H9 (cell line): ENCODE measurements at regions not wholly inside any gene's neighbourhood (a gene's known extent, or its start where the extent isn't known, plus 50 kb on each side); places are given as distances from the start of the nearest gene placed in this dataset.
"Not testable (repeated sequence)": the region's sequence is repeated elsewhere in the genome, so short reads cannot be mapped to it uniquely, and the experiment has no call there.

Experiments
- DNase-seq: peaks from one replicate; pipeline ENCODE4 v3.0.0-alpha.2; 2017
- H2AFZ ChIP-seq: one replicate; pipeline ENCODE4 v1.6.1; 2013; ENCODE audit warnings: mild to moderate bottlenecking, low read length, control low read depth, moderate library complexity
- H2AK5ac ChIP-seq: 2 replicates; pipeline ENCODE4 v1.6.1; 2013; ENCODE audit warnings: low read length, control low read depth, mixed read lengths; ENCODE audit not compliant: insufficient read length
- H2BK120ac ChIP-seq: one replicate; pipeline ENCODE4 v1.6.1; 2013; ENCODE audit warnings: low read depth, mild to moderate bottlenecking, low read length, control low read depth, inconsistent platforms; ENCODE audit not compliant: poor library complexity, severe bottlenecking
- H2BK12ac ChIP-seq: 2 replicates; pipeline ENCODE4 v1.6.1; 2013; ENCODE audit warnings: low read length, control low read depth, mixed read lengths, low read depth; ENCODE audit not compliant: insufficient read length
- H2BK15ac ChIP-seq: 2 replicates; pipeline ENCODE4 v1.6.1; 2013; ENCODE audit warnings: low read depth, low read length, control low read depth
- H2BK20ac ChIP-seq: one replicate; pipeline ENCODE4 v1.6.1; 2013; ENCODE audit warnings: low read depth, mild to moderate bottlenecking, low read length, control low read depth, inconsistent platforms; ENCODE audit not compliant: poor library complexity, severe bottlenecking
- H2BK5ac ChIP-seq: 2 replicates; pipeline ENCODE4 v1.6.1; 2013; ENCODE audit warnings: low read length, control low read depth, mixed read lengths; ENCODE audit not compliant: insufficient read length
- H3K14ac ChIP-seq: 2 replicates; pipeline ENCODE4 v1.6.1; 2013; ENCODE audit warnings: low read length, control low read depth; ENCODE audit not compliant: insufficient read depth
- H3K18ac ChIP-seq: 2 replicates; pipeline ENCODE4 v1.6.1; 2013; ENCODE audit warnings: low read depth, mild to moderate bottlenecking, mixed read lengths, low read length, control low read depth; ENCODE audit not compliant: insufficient read length
- H3K23ac ChIP-seq: 2 replicates; pipeline ENCODE4 v1.6.1; 2013; ENCODE audit warnings: low read length, control low read depth, mixed read lengths, low read depth; ENCODE audit not compliant: insufficient read length
- H3K23me2 ChIP-seq: 2 replicates; pipeline ENCODE4 v1.6.1; 2013; ENCODE audit warnings: low read depth, mild to moderate bottlenecking, mixed read lengths, low read length, control low read depth; ENCODE audit not compliant: insufficient read length, poor library complexity, severe bottlenecking
- H3K27ac ChIP-seq: 2 replicates; pipeline ENCODE4 v1.5.1; 2013; ENCODE audit warnings: low read length, control low read depth, mixed read lengths, low read depth; ENCODE audit not compliant: insufficient read length
- H3K27me3 ChIP-seq: 2 replicates; pipeline ENCODE4 v1.6.1; 2013; ENCODE audit warnings: low read length, control low read depth, inconsistent platforms; ENCODE audit not compliant: insufficient read depth
- H3K4ac ChIP-seq: 2 replicates; pipeline ENCODE4 v1.6.1; 2013; ENCODE audit warnings: low read depth, mild to moderate bottlenecking, control low read depth, inconsistent platforms, low read length, moderate library complexity
- H3K4me1 ChIP-seq: 2 replicates; pipeline ENCODE4 v1.6.1; 2013; ENCODE audit warnings: low read length, control low read depth, inconsistent platforms; ENCODE audit not compliant: insufficient read depth
- H3K4me2 ChIP-seq: 2 replicates; pipeline ENCODE4 v1.6.1; 2013; ENCODE audit warnings: low read length, control low read depth, mixed read lengths; ENCODE audit not compliant: insufficient read length, insufficient read depth
- H3K56ac ChIP-seq: 2 replicates; pipeline ENCODE4 v1.6.1; 2013; ENCODE audit warnings: low read depth, mild to moderate bottlenecking, mixed read lengths, low read length, control low read depth; ENCODE audit not compliant: insufficient read length
- H3K79me1 ChIP-seq: 2 replicates; pipeline ENCODE4 v1.6.1; 2013; ENCODE audit warnings: low read depth, mild to moderate bottlenecking, moderate library complexity, low read length, control low read depth, inconsistent platforms; ENCODE audit not compliant: insufficient read depth, poor library complexity, severe bottlenecking
- H3K79me2 ChIP-seq: 2 replicates; pipeline ENCODE4 v1.6.1; 2013; ENCODE audit warnings: low read length, control low read depth, inconsistent platforms; ENCODE audit not compliant: insufficient read depth
- H3K9ac ChIP-seq: 2 replicates; pipeline ENCODE4 v1.6.1; 2013; ENCODE audit warnings: low read length, control low read depth, mixed read lengths; ENCODE audit not compliant: insufficient read length; ENCODE audit errors: extremely low read depth
- H3K9me3 ChIP-seq: one replicate; pipeline ENCODE4 v1.6.1; 2013; ENCODE audit warnings: low read depth, low read length, inconsistent platforms; ENCODE audit not compliant: control insufficient read depth
- H3T11ph ChIP-seq: one replicate; pipeline ENCODE4 v1.6.1; 2013; ENCODE audit warnings: mild to moderate bottlenecking, low read length, control low read depth, inconsistent platforms
- H4K20me1 ChIP-seq: one replicate; pipeline ENCODE4 v1.6.1; 2013; ENCODE audit not compliant: control insufficient read depth, insufficient read length, insufficient read depth
- H4K5ac ChIP-seq: 2 replicates; pipeline ENCODE4 v1.6.1; 2013; ENCODE audit warnings: low read depth, mild to moderate bottlenecking, mixed read lengths, low read length, control low read depth; ENCODE audit not compliant: insufficient read length
- H4K8ac ChIP-seq: replicated peaks from 2 replicates; pipeline ENCODE4 v1.6.1; 2013; ENCODE audit warnings: low read length, control low read depth, mixed read lengths, low read depth; ENCODE audit not compliant: insufficient read length
- H4K91ac ChIP-seq: 2 replicates; pipeline ENCODE4 v1.6.1; 2013; ENCODE audit warnings: low read depth, mild to moderate bottlenecking, moderate library complexity, mixed read lengths, low read length, control low read depth; ENCODE audit not compliant: insufficient read length
- H3K27ac Mint-ChIP-seq, 3 experiments: 2 replicates in 2 of 3; 3 replicates in 1 of 3; pipeline ENCODE4 v1.8.0; 2020 to 2021; ENCODE audit warnings: mixed read lengths in 3 of 3, mild to moderate bottlenecking in 1 of 3, moderate library complexity in 1 of 3
- H3K27me3 Mint-ChIP-seq: 2 replicates; pipeline ENCODE4 v1.8.0; 2021; ENCODE audit warnings: low read depth, mild to moderate bottlenecking, moderate library complexity, mixed read lengths
- H3K36me3 Mint-ChIP-seq, 3 experiments: 2 replicates in 2 of 3; 3 replicates in 1 of 3; pipeline ENCODE4 v1.8.0; 2020 to 2021; ENCODE audit warnings: low read depth in 3 of 3, mixed read lengths in 3 of 3; ENCODE audit not compliant: insufficient read depth in 1 of 3
- H3K4me1 Mint-ChIP-seq, 2 experiments: 2 replicates each; pipeline ENCODE4 v1.8.0; 2020; ENCODE audit warnings: mixed read lengths in 2 of 2
- H3K4me3 Mint-ChIP-seq, 2 experiments: 2 replicates in 1 of 2; 3 replicates in 1 of 2; pipeline ENCODE4 v1.8.0; 2020 to 2021; ENCODE audit warnings: mild to moderate bottlenecking in 2 of 2, mixed read lengths in 2 of 2, moderate library complexity in 1 of 2
- H3K9me3 Mint-ChIP-seq, 2 experiments: 2 replicates in 1 of 2; 3 replicates in 1 of 2; pipeline ENCODE4 v1.8.0; 2020; ENCODE audit warnings: mild to moderate bottlenecking in 2 of 2, mixed read lengths in 2 of 2, moderate library complexity in 1 of 2
- CTCF ChIP-seq: fragments of 200-600 bp; sonication (generic); conservative IDR thresholded peaks from 3 replicates; pipeline ENCODE4 v1.8.0; 2021; ENCODE audit warnings: antibody characterized with exemption, mild to moderate bottlenecking
- WGBS: extraction: QIAGEN DNeasy Blood & Tissue Kit; methylation state at CpG from one replicate; pipeline ENCODE4 v1.1.7; 2013; ENCODE audit warnings: missing lambda C conversion rate, low lambda C conversion rate, mixed read lengths; ENCODE audit not compliant: insufficient read length; ENCODE audit errors: extremely low coverage; 5-methylcytosine and 5-hydroxymethylcytosine counted together

GRCh38 chr13:78060966-78061365, 142.3 kb upstream of the EDNRB start:
- no peak overlapping the region for H4K91ac ChIP-seq
- no peak overlapping the region for H3K27ac ChIP-seq
- no peak overlapping the region; the same call in 1 of the 2 replicates for H3K14ac ChIP-seq
- H2BK12ac ChIP-seq, result no peak overlapping the region
- no peaks in the 10 kb centered on the region for H3K79me1 ChIP-seq
- H3K4ac ChIP-seq, result no peak overlapping the region
- H3K79me2 ChIP-seq, result no peaks in the 10 kb centered on the region
- no peak for TF ChIP-seq CTCF
- H2BK20ac ChIP-seq, result no peak overlapping the region
- DNase-seq, result peak; percentile 36
- Mint-ChIP-seq H3K9me3 (peaks cover 16 to 26% of the 10 kb centered on the region in 2 experiments; a peak in 4 of 5 replicates), H3K4me1 (peaks cover 4 to 5% of the 10 kb centered on the region in 2 experiments; a peak in 2 of 4 replicates), H3K36me3 (peaks cover 7 to 18% (median 17%) of the 10 kb centered on the region in 3 experiments), H3K27me3 (no peaks in the 10 kb centered on the region), H3K27ac (no peak overlapping the region), H3K4me3 (no peak overlapping the region)
- H3K9me3 ChIP-seq, result peaks cover 7% of the 10 kb centered on the region
- H3K9ac ChIP-seq, result no peak overlapping the region
- no peak overlapping the region for H2AFZ ChIP-seq
- H2BK15ac ChIP-seq, result no peak overlapping the region
- no CpG with 5 or more reads among the region's 6 CpGs for WGBS
- H3K23me2 ChIP-seq, result no peaks in the 10 kb centered on the region
- H4K20me1 ChIP-seq, result no peaks in the 10 kb centered on the region
- no peaks in the 10 kb centered on the region for H3K27me3 ChIP-seq
- H4K8ac ChIP-seq, result no peak overlapping the region
- H3K23ac ChIP-seq, result no peak overlapping the region
- no peak overlapping the region for H3T11ph ChIP-seq
- H2BK120ac ChIP-seq, result no peak overlapping the region
- H3K56ac ChIP-seq, result no peak overlapping the region
- no peak overlapping the region for H2AK5ac ChIP-seq
- H4K5ac ChIP-seq, result no peak overlapping the region
- no peak overlapping the region for H3K18ac ChIP-seq
- H3K4me2 ChIP-seq, result no peak overlapping the region
- H3K4me1 ChIP-seq, result no peaks in the 10 kb centered on the region
- H2BK5ac ChIP-seq, result no peak overlapping the region

GRCh38 chr13:78056865-78057264, 138.2 kb upstream of the EDNRB start:
- WGBS, result no CpG with 5 or more reads among the region's 2 CpGs
- H3K4me3 Mint-ChIP-seq, H3K23me2 ChIP-seq: not testable (repeated sequence)

More at GRCh38 chr13:78056865-78057264, 138.2 kb upstream of the EDNRB start:
- not testable (repeated sequence) for H3K27ac ChIP-seq, H3K14ac ChIP-seq, H2BK5ac ChIP-seq, H2BK12ac ChIP-seq, H3K4me2 ChIP-seq, H2BK20ac ChIP-seq, H3K27ac Mint-ChIP-seq, H3T11ph ChIP-seq, H2AFZ ChIP-seq, H3K56ac ChIP-seq, H3K27me3 Mint-ChIP-seq, H3K18ac ChIP-seq, DNase-seq, H2AK5ac ChIP-seq, H4K5ac ChIP-seq, H3K4ac ChIP-seq, H3K9me3 ChIP-seq, H3K79me2 ChIP-seq, H4K91ac ChIP-seq, H3K23ac ChIP-seq, H3K79me1 ChIP-seq, H2BK120ac ChIP-seq, H3K4me1 ChIP-seq, H3K9ac ChIP-seq, H4K8ac ChIP-seq, H4K20me1 ChIP-seq, H2BK15ac ChIP-seq, H3K27me3 ChIP-seq
- Mint-ChIP-seq H3K4me1 (peaks cover 7 to 11% of the 10 kb centered on the region in 2 experiments; a peak in 2 of 4 replicates), H3K36me3 (peaks cover 7 to 22% (median 19%) of the 10 kb centered on the region in 3 experiments), H3K9me3 (peaks cover 16 to 32% of the 10 kb centered on the region in 2 experiments; a peak in 4 of 5 replicates)
